Fibroblast of pulmonary artery (primary cell): ENCODE measurements at regions not wholly inside any gene's neighbourhood (a gene's known extent, or its start where the extent isn't known, plus 50 kb on each side); places are given as distances from the start of the nearest gene placed in this dataset.

Source experiments
- DNase-seq: peaks from one replicate; pipeline ENCODE4 v3.0.0-alpha.2; 2010; ENCODE audit warnings: low read depth
- H3K4me3 ChIP-seq: replicated peaks from 2 replicates; pipeline ENCODE4 v1.5.1; 2011; ENCODE audit warnings: low read depth, mild to moderate bottlenecking, control low read depth, low read length, moderate library complexity
- CTCF ChIP-seq: IDR thresholded peaks from 2 replicates; pipeline ENCODE4 v1.5.1; 2011; ENCODE audit warnings: mild to moderate bottlenecking, control low read depth, low read length, inconsistent platforms; ENCODE audit errors: missing control alignments

- TF ChIP-seq CTCF = no peak
Measured at GRCh38 chr5:84597904-84598303, 213.2 kb upstream of the EDIL3 start.

GRCh38 chr5:84590629-84591028, 205.9 kb upstream of the EDIL3 start:
- no peak for TF ChIP-seq CTCF
- no peak for DNase-seq
- H3K4me3 ChIP-seq = no peak overlapping the region

More at GRCh38 chr5:84597904-84598303, 213.2 kb upstream of the EDIL3 start:
- DNase-seq = no peak
- H3K4me3 ChIP-seq = no peak overlapping the region

- H3K4me3 ChIP-seq = no peak overlapping the region
- DNase-seq = no peak
- TF ChIP-seq CTCF = no peak
Measured at GRCh38 chr5:84589926-84590325, 205.2 kb upstream of the EDIL3 start.

GRCh38 chr5:84585218-84585617, 200.5 kb upstream of the EDIL3 start:
- no peak for DNase-seq
- TF ChIP-seq CTCF = no peak
- H3K4me3 ChIP-seq = no peak overlapping the region

- DNase-seq = no peak
- no peak overlapping the region for H3K4me3 ChIP-seq
- no peak for TF ChIP-seq CTCF
Measured at GRCh38 chr5:84578226-84578625, 193.5 kb upstream of the EDIL3 start.

- TF ChIP-seq CTCF = no peak
- DNase-seq = no peak
- no peak overlapping the region for H3K4me3 ChIP-seq
Measured at GRCh38 chr5:84573017-84573712, 188.5 kb upstream of the EDIL3 start.

- no peak overlapping the region for H3K4me3 ChIP-seq
- no peak for TF ChIP-seq CTCF
- DNase-seq = no peak
Measured at GRCh38 chr5:84569307-84569706, 184.6 kb upstream of the EDIL3 start.
